NT2/D1 (cell line): ENCODE measurements at regions not wholly inside any gene's neighbourhood (a gene's known extent, or its start where the extent isn't known, plus 50 kb on each side); places are given as distances from the start of the nearest gene placed in this dataset.

Source experiments
- SUZ12 ChIP-seq: IDR thresholded peaks from 2 replicates; pipeline ENCODE4 v1.6.1; 2011; ENCODE audit not compliant: insufficient read length, insufficient read depth; ENCODE audit errors: extremely low read depth
- YY1 ChIP-seq: IDR thresholded peaks from 2 replicates; pipeline ENCODE4 v1.6.1; 2011; ENCODE audit not compliant: insufficient read length, insufficient read depth
- ZNF274 ChIP-seq: IDR thresholded peaks from 2 replicates; pipeline ENCODE4 v1.6.1; 2011; ENCODE audit warnings: mild to moderate bottlenecking, low read depth, low read length

- TF ChIP-seq SUZ12, result no peak
- no peak for TF ChIP-seq YY1
- no peak for TF ChIP-seq ZNF274
These were observed 443.9 kb downstream of the PID1 start for GRCh38 chr2:228827056-228827700.
